ENCODE measurements at regions not wholly inside any gene's neighbourhood (a gene's known extent, or its start where the extent isn't known, plus 50 kb on each side); places are given as distances from the start of the nearest gene placed in this dataset.

DNA sequence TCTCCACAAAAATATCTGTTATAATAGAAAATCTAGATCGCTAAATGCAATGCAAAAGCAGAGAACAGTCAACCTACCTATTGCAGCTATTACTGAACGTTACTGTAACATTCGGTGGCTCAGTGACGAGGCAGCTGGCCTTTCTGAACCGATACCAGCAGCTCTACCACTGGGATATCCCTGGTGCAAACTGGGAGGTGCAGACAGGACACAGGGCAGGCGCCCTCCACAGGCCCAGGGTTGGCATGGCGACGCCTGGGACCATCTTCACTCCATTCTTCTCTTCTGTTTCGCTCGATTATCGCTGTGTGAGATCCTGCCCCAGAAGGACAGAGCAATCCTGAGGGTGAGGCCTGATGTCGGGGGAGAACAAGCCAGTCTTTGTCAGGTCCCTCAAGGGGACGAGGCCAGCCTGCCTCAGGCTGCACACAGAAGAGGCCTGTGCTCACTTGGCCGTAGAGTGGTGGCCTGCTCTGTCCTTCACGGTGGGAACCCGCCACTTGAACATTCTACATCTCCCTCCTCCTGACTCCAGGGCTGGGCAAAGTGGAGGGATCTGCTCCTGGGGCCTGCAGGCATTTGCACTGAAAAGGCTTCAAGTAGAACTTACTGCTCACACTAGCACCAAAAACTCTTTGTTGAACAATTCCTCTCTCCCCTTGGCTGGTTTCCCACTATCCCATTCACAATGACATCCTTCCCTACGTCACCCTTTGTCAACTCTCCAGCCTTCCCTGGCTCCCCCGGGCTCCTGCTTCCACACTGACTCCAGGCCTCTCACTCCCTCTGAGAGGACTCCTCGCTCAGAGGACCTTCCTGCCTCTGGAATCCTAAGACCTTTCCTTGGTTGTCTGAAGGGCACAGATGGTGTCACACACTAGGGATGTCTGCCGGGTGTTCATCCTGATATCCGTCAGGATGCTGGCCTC, 49.7 kb downstream of the CYRIA start:
- peak; percentile 28 for DNase-seq

DNA sequence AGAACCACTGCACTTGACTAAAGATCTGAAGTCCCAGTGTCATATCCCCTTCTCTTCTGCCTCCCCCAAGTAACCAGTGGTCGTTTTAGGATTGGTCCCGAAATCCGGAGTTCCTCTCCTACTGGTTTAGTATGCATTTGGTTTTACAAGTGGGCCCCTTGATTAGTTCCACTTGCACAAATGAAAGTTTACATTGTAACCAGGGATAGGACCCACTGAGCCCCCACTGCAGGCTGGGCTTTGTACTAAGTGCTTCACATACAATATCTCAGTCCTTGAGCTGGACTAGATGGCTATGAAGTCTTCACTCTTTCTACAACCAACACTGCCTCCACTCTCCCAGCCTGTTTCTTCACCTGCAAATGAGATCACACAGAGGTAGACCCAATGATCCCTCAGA, 50.4 kb downstream of the CYRIA start:
- DNase-seq, result no peak

DNA sequence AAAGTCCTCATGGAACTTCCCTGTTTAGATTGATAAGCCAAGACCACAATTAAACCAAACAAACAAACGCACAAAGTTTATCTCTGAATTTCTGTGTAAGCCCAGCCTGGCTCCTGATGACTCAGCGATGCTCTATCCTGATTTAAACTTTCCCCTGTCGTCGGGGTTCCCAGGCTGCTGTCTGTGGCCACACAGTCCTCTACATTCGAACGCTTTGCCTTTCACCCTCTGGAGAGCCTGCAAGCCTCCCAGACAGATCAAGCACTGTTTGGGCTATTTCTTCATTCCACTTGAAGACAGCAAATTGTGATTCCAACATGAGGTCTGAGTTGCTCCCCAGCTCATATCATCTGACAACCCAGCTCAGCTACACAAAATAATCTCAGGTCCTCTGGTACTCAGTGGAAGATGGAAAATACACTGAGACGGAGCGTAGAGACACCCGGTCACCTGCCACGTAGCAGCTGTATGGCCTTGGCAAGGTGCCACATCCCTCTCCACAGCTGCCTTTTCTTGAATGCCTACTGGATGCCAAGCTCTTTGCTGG, 51.2 kb downstream of the CYRIA start:
- DNase-seq, result peak; percentile 33

DNA sequence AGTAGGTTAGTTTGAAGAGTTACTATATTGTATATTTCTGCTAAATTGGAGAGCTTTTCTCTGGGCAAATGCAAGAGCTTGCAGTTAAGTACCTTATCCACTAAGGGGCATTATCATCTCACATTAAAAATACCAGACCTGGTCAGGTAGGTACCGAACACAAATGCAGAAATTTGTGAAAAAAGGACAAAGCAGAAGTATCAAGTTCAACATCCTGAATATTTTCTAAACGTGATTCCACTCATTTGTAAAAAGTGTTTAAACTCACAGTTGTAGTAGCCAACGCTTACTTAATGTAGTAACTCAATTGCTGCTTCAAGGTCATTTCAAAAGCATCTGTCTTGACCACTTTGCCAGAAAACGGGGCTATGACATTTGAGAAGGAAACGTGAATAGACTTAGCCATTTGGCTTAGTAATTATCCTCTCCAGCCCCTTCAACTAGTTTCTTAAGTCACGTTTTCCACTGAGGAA, 52.1 kb downstream of the CYRIA start:
- peak; percentile 40 for DNase-seq

- no peak for DNase-seq
These were observed 53.1 kb downstream of the CYRIA start for GRCh38 chr2:16612490-16612889.

- DNase-seq, result no peak
These were observed 55.8 kb downstream of the CYRIA start for GRCh38 chr2:16609786-16610185.

DNA sequence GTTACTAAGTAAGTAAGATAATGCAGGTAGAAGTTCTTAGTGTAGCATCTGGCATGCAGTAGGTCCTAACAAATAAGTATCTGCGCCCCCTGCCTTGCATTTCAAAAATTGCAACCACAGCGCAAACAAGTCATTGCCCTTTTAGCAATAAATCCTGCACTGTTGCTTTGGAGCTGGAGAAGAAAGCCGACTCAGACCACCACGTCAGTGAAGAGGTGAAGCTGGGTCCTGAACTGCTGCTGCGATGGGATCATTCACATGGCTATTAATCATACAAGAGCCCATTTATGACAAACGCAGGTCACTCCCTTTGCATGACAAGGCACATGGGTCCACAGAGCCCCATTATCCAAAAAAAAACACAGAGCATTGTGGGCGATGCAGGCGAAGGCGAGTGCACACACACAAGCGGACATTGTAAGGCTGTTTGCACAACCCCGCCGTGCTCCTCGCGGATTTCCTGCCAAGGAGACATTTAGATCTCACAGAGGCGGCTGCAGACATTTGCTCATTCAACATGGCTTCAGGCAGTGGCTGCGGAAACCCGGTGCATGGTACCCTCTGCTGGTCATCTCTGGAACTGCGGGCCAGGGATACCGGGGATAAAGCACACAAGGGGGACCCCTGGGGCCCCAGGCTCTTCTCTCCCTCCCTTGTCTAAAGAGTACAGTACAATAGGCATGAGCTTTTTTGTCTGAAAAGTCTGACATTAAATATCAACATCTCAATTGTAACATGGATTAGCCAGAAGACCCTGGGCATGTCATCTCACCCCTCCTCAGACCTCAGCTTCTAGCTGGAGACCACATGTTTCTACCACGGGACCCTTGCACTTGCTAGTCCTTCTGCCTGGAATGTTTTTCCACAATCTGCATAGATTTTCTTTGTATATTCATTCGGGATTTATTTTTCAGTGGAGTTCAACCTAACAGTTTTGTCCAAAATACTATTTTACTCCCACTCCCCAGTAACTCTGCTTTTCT, 56.7 kb downstream of the CYRIA start:
- peak; percentile 87 for DNase-seq

- DNase-seq, result no peak
These were observed 58.3 kb downstream of the CYRIA start for GRCh38 chr2:16607301-16607700.

- DNase-seq, result no peak
These were observed 61.4 kb downstream of the CYRIA start for GRCh38 chr2:16604236-16604635.

DNA sequence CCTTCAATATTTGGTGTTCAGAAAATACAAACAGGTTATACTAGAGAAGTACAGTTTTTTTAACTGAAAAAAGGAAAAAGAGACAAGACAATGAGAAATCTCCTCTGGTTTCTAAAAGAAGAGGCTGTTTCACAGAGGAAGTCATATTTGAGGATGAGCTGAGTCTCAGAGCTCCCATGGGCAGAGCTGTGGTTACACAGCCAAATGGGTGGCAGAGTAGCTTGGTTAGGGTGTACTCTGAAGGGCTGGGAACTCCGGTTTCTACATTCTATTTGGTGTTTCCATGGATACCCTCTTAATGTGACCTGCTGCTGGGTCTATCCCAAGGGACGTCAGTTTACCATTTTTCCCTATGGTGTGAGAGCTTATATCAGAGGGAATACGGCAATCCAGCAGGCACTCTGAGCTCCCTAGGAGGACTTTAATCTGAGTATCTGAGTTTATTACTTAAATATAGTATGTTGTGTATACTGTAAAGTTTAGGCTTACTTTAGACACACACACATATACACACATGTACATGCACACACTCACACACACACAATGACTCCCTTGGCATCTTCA, 74.2 kb downstream of the CYRIA start:
- no peak for DNase-seq

GRCh38 chr2:16589465-16589864, 76.2 kb downstream of the CYRIA start:
- no peak for DNase-seq

- no peak for DNase-seq
These were observed 77.1 kb downstream of the CYRIA start for GRCh38 chr2:16588565-16588964.

DNA sequence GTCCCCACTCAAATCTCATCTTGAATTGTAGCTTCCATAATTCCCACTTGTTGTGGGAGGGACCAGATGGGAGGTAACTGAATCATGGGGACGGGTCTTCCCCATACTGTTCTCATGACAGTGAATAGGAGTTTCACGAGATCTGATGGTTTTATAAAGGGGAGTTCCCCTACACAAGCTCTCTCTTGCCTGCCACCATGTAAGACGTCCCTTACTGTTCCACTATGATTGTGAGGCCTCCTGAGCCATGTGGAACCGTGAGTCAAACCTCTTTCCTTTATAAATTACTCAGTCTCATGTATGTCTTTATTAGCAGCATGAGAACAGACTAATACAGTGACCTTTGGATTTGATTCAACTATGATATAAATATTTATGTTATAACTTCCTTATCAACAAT, 78.0 kb downstream of the CYRIA start:
- DNase-seq, result no peak

DNA sequence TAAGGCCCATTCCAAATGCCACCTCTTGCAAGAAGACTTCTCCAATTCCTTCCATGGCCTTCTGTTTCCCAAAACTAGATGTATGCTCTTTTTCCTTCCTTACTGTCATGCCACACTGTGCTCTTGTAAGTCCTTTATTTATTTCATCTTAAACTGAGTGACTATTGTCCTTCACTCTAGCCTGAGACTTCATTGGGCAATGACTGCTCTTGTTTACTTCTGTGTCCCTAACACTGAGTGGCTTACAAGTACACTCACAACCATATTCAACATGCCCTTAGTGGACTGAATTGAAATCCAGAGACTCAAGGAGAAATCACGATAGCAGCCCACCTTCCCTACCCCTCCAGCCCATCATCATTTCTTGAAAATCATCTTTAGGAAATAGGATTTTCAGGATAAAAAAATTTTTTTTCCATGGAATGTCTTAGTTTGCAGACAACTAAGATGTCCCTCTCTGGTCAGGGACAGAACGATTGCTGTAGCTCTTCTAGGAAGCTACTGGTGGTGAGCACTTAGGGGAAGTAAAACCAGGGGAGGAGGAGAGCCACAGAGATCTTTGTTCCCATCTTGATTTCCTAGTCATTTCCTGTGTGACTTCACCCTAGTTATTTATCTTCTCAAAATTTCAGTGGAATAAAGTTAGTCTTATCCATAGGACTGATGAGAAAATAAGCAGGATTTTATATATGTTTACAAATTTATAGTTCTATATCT, 80.7 kb downstream of the CYRIA start:
- no peak for DNase-seq

DNA sequence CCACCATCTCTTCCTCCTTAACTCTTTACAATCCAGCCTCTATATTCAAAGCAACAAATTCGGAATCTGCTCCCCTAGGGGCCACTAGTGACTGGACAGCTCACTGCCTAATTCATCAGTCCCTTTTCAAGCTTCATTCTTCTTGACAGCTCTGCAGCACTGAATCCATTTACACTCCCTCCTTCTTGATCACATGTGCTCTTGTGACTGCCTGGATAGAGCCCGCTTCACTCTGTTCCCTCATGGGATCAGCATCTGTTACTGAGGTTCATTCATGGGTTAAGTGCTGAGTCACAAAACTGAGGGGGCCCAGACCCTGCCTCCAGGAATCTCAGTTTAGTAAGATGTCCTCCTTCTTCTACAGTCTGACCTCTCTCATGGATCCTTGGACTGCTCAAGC, 81.5 kb downstream of the CYRIA start:
- DNase-seq, result no peak

DNA sequence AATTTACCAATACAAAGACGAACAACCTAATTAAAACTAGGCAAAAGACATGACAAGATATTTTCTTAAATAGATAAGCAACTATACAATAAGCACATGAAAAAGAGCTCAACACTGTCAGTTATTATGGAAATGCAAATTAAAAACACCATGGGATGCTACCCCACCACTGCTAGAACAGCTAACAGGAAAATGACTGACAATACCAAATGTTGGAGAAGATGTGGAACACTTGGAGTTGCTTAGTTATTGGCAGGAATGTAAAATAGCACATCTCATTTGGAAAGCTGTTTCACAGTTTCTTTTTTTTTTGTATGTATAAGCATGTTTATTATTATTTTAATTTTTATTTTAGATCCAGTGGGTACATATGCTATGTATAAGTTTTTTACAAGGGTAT, 84.4 kb downstream of the CYRIA start:
- no peak for DNase-seq

GRCh38 chr2:16578081-16578480, 87.6 kb downstream of the CYRIA start:
- peak; percentile 53 for DNase-seq

DNA sequence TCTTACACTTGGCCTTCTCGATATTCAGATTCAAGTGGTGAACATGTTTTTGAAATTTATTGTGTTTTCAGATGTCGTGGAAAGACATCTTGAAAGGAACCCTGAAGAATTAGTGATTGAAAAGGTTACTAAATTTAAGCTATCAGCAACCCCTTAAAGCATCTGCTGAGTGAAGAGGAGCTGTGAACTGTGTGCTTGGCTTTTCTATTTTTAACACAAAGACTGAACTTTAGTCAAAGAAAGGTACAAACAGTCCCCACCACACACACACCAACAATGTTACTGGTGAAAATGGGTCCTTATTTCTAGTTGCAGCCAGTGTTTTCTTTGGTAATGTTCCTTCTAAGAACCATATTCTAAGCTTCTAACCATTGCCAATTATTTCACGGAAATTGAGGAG, 95.1 kb downstream of the CYRIA start:
- no peak for DNase-seq

- no peak for DNase-seq
These were observed 96.4 kb downstream of the CYRIA start for GRCh38 chr2:16568998-16569784.

DNA sequence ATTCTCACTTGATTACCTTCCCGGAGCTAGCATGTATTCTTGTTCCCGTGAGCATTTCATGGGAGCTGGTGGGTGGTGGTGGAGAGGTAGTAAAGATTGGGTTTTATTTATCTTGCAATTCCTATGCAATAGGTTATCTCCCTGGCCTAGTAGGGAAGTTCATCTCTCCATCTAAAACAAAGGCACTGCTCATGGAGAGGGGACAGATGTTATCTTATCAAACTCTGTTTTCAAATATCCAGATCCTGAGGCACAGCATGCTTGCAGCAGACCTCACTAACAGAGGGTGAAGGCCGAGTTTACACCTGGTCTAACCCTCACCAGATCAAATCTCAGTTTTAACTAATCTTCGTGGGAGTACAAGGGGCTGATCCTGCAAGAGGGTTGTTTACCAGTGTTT, 98.9 kb downstream of the CYRIA start:
- DNase-seq, result no peak

DNA sequence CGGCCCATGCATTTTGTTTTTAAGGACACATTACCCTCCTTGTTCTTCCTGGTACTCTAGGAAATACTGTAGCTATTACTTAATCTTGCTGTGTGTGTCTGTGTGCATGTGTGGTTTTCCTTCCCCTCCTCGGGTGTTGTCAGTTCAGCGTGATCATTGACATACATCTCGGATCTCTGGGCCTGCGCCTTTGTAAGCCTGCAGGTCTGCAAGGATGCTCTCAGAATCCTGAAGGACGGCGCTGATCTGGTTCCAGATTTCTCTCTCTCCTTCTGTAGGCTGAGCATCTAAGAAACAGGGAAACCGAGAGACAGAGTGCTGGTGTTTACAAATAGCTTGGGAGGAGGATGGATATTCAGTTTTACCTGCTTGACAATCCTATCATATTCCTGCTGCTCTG, 100.2 kb downstream of the CYRIA start:
- no peak for DNase-seq
